Upper lobe of right lung (tissue), 1 donor: ENCODE measurements at regions not wholly inside any gene's neighbourhood (a gene's known extent, or its start where the extent isn't known, plus 50 kb on each side); places are given as distances from the start of the nearest gene placed in this dataset.
"Not testable (repeated sequence)": the region's sequence is repeated elsewhere in the genome, so short reads cannot be mapped to it uniquely, and the experiment has no call there.

ENCODE experiments used
- ATAC-seq: fragments of 200-7000 bp; cut with Tn5 transposase; one replicate; pipeline ENCODE4 v1.9.1; 2020; ENCODE audit warnings: mild to moderate bottlenecking, moderate library complexity
- DNase-seq: peaks from one replicate; pipeline ENCODE4 v3.0.0-alpha.2; 2020
- H3K27ac ChIP-seq: fragments of 200-600 bp; one replicate; pipeline ENCODE4 v1.8.0; 2022
- H3K27me3 ChIP-seq: fragments of 200-600 bp; one replicate; pipeline ENCODE4 v1.8.0; 2022; ENCODE audit warnings: mild to moderate bottlenecking
- H3K36me3 ChIP-seq: fragments of 200-600 bp; one replicate; pipeline ENCODE4 v1.8.0; 2022
- H3K4me1 ChIP-seq: fragments of 200-600 bp; one replicate; pipeline ENCODE4 v1.8.0; 2022
- H3K4me3 ChIP-seq: fragments of 200-600 bp; one replicate; pipeline ENCODE4 v1.8.0; 2022; ENCODE audit warnings: mild to moderate bottlenecking
- H3K9me3 ChIP-seq: fragments of 200-600 bp; one replicate; pipeline ENCODE4 v1.8.0; 2022
- CTCF ChIP-seq: fragments of 200-600 bp; IDR thresholded peaks from one replicate; pipeline ENCODE4 v1.8.0; 2022; ENCODE audit warnings: antibody characterized with exemption
- intact Hi-C: fragments of 100-400 bp; cut with DNase I; formaldehyde crosslinking; loops from one replicate; pipeline ENCODE4 v1.11.0; 2022
- donor health status: DM: no; HTN: yes; CAD: no; lungs with severe emphysema.

- no peak for DNase-seq
- intact Hi-C loops: no loop called here
- Histone ChIP-seq H3K4me1 (no peaks in the 10 kb centered on the region), H3K4me3 (no peak overlapping the region), H3K9me3 (no peaks in the 10 kb centered on the region), H3K27me3 (no peaks in the 10 kb centered on the region), H3K27ac (no peak overlapping the region), H3K36me3 (no peaks in the 10 kb centered on the region)
- TF ChIP-seq CTCF: no peak
- ATAC-seq: no peak
Measured at GRCh38 chr20:8994045-8994444, 74.8 kb upstream of the PLCB4 start.

GRCh38 chr20:8995761-8996160 is 73.1 kb upstream of the PLCB4 start:
- Histone ChIP-seq H3K4me3 (no peak overlapping the region), H3K27me3 (no peaks in the 10 kb centered on the region), H3K36me3 (no peaks in the 10 kb centered on the region), H3K27ac (no peak overlapping the region), H3K9me3 (no peaks in the 10 kb centered on the region), H3K4me1 (no peaks in the 10 kb centered on the region)
- TF ChIP-seq CTCF: no peak
- no peak for ATAC-seq
- no peak for DNase-seq
- intact Hi-C loops: no loop called here

- no peak for TF ChIP-seq CTCF
- no peak overlapping the region for H3K4me3 ChIP-seq
- H3K4me1 ChIP-seq: no peaks in the 10 kb centered on the region
- H3K27me3 ChIP-seq: no peaks in the 10 kb centered on the region
- no peaks in the 10 kb centered on the region for H3K36me3 ChIP-seq
- ATAC-seq (no peak), DNase-seq (no peak)
- H3K27ac ChIP-seq: no peak overlapping the region
- intact Hi-C loops: no loop called here
- H3K9me3 ChIP-seq: no peaks in the 10 kb centered on the region
Measured at GRCh38 chr20:8996817-8997512, 71.9 kb upstream of the PLCB4 start.

- H3K27ac ChIP-seq: no peak overlapping the region
- H3K4me3 ChIP-seq: no peak overlapping the region
- no peaks in the 10 kb centered on the region for H3K27me3 ChIP-seq
- DNase-seq (no peak), ATAC-seq (no peak)
- intact Hi-C loops: no loop called here
- H3K36me3 ChIP-seq: no peaks in the 10 kb centered on the region
- no peak for TF ChIP-seq CTCF
- H3K4me1 ChIP-seq: no peaks in the 10 kb centered on the region
- no peaks in the 10 kb centered on the region for H3K9me3 ChIP-seq
Measured at GRCh38 chr20:8997701-8998117, 71.2 kb upstream of the PLCB4 start.

- intact Hi-C loops: no loop called here
- H3K4me3 ChIP-seq: no peak overlapping the region
- no peaks in the 10 kb centered on the region for H3K4me1 ChIP-seq
- H3K27ac ChIP-seq: no peak overlapping the region
- H3K9me3 ChIP-seq: no peaks in the 10 kb centered on the region
- TF ChIP-seq CTCF: no peak
- no peak for DNase-seq
- no peaks in the 10 kb centered on the region for H3K36me3 ChIP-seq
- no peak for ATAC-seq
- no peaks in the 10 kb centered on the region for H3K27me3 ChIP-seq
Measured at GRCh38 chr20:9011121-9011520, 57.8 kb upstream of the PLCB4 start.

- H3K36me3 ChIP-seq, ATAC-seq, H3K27me3 ChIP-seq, DNase-seq, H3K27ac ChIP-seq, H3K9me3 ChIP-seq, intact Hi-C loops, H3K4me3 ChIP-seq, H3K4me1 ChIP-seq: not testable (repeated sequence)
Measured at GRCh38 chr20:9015232-9015983, 53.5 kb upstream of the PLCB4 start.
